ENCODE measurements at regions not wholly inside any gene's neighbourhood (a gene's known extent, or its start where the extent isn't known, plus 50 kb on each side); places are given as distances from the start of the nearest gene placed in this dataset.

DNA sequence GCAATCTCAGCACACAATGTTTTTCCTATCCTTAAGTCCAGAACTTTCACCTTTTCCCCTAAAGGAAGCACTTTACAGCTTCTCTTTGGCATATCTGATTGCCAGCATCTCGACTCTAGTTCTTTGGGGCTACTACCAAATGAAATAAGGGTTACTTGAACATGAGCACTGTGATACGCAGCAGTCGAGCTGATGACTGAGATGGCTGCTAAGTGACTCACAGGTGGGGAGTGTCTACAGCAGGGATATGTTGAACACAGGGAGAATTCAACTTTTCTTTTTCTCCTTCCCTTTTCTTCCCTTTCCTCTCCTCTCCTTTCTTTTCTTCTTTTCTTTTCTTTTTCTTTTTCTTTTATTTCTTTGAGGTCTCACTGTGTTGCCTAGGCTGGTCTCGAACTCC lies 334.8 kb downstream of the MAF start:
- Mint-ChIP-seq H3K9me3 (ENCODE audit: unreplicated experiment) (peaks cover 2% of the 10 kb centered on the region), H3K27ac (ENCODE audit: unreplicated experiment) (no peak overlapping the region), H3K27me3 (ENCODE audit: unreplicated experiment) (no peaks in the 10 kb centered on the region), H3K4me1 (ENCODE audit: low read depth, unreplicated experiment) (peaks cover 2% of the 10 kb centered on the region), H3K4me3 (ENCODE audit: unreplicated experiment) (no peak overlapping the region), H3K36me3 (ENCODE audit: unreplicated experiment) (no peaks in the 10 kb centered on the region)
- TF ChIP-seq, protein P1, sequence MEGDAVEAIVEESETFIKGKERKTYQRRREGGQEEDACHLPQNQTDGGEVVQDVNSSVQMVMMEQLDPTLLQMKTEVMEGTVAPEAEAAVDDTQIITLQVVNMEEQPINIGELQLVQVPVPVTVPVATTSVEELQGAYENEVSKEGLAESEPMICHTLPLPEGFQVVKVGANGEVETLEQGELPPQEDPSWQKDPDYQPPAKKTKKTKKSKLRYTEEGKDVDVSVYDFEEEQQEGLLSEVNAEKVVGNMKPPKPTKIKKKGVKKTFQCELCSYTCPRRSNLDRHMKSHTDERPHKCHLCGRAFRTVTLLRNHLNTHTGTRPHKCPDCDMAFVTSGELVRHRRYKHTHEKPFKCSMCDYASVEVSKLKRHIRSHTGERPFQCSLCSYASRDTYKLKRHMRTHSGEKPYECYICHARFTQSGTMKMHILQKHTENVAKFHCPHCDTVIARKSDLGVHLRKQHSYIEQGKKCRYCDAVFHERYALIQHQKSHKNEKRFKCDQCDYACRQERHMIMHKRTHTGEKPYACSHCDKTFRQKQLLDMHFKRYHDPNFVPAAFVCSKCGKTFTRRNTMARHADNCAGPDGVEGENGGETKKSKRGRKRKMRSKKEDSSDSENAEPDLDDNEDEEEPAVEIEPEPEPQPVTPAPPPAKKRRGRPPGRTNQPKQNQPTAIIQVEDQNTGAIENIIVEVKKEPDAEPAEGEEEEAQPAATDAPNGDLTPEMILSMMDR (IDR thresholded peaks at IDR 0.05; ENCODE audit: partially characterized antibody, unreplicated experiment) = no peak
- no peak for DNase-seq

DNA sequence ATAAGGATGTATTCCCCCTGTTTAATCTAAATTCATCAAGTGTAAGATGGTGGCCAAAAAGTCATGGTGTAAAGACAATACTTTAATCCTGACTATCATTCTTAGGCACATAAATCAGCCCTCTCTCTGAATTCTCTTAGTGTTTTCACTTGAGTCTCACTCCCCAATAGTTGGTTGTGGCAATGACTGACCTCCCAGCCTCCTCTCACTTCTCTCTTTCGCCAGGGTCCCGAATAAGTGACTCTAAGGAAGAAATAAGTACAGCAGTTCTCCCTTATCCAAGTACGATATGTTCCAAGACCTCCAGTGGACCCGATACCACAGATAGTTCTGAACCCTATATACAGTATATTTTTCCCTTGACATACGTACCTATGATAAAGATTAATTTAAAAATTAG lies 335.3 kb downstream of the MAF start:
- peaks cover 2% of the 10 kb centered on the region for H3K4me1 Mint-ChIP-seq (ENCODE audit: low read depth, unreplicated experiment)
- TF ChIP-seq, protein P1 (IDR thresholded peaks at IDR 0.05; ENCODE audit: partially characterized antibody, unreplicated experiment) = no peak

DNA sequence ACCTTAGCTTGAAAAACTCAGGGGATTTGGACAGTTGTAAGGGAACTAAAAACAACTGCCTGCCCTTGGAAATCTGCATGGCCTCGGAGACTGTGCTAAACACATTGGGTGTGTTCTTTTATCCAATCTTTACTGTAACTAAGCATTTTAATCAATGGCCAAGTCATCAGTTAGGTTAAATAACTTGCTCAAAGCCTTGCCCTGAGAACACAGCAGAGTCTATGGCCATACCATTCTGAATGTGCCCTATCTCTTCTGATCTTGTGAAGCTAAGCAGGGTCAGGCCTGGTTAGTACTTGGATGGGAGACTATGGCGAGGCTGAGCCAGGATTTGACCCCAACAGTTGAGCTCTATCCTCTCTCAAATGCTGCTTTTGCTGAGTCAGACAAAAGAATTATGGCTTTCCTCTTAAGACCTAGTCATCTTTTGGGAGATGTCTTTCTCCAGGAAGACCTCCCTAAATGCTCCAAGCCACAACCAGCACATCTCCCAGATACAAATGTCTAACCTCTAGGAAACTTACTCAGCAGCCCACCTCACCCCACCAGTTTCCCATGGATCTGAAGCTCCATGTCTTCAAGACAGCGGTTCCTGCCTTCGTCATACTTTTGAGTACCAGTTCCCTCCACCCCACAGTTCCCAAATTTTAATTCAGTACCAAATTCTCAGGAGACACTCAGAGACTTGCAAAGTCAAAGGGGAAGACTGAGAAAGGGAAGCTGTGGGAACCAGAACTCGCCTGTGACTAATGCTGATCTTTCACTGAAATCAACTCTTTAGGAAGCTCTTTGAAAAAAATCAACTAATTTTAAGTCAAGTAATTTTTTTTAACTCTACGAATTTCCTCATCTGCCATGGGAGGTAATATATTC lies 336.1 kb downstream of the MAF start:
- H3K9me3 Mint-ChIP-seq (ENCODE audit: unreplicated experiment) = peaks cover 3% of the 10 kb centered on the region
- H3K27me3 Mint-ChIP-seq (ENCODE audit: unreplicated experiment) = no peaks in the 10 kb centered on the region
- TF ChIP-seq, protein P1 (IDR thresholded peaks at IDR 0.05; ENCODE audit: partially characterized antibody, unreplicated experiment) = no peak
- DNase-seq = no peak
- no peak overlapping the region for H3K27ac Mint-ChIP-seq (ENCODE audit: unreplicated experiment)
- H3K36me3 Mint-ChIP-seq (ENCODE audit: unreplicated experiment) = no peaks in the 10 kb centered on the region
- H3K4me3 Mint-ChIP-seq (ENCODE audit: unreplicated experiment) = no peak overlapping the region
- H3K4me1 Mint-ChIP-seq (ENCODE audit: low read depth, unreplicated experiment) = peaks cover 2% of the 10 kb centered on the region

More for the DNA sequence above, 335.3 kb downstream of the MAF start:
- no peak for DNase-seq
- Mint-ChIP-seq H3K27me3 (ENCODE audit: unreplicated experiment) (no peaks in the 10 kb centered on the region), H3K4me3 (ENCODE audit: unreplicated experiment) (no peak overlapping the region), H3K36me3 (ENCODE audit: unreplicated experiment) (no peaks in the 10 kb centered on the region), H3K9me3 (ENCODE audit: unreplicated experiment) (peaks cover 3% of the 10 kb centered on the region), H3K27ac (ENCODE audit: unreplicated experiment) (no peak overlapping the region)

DNA sequence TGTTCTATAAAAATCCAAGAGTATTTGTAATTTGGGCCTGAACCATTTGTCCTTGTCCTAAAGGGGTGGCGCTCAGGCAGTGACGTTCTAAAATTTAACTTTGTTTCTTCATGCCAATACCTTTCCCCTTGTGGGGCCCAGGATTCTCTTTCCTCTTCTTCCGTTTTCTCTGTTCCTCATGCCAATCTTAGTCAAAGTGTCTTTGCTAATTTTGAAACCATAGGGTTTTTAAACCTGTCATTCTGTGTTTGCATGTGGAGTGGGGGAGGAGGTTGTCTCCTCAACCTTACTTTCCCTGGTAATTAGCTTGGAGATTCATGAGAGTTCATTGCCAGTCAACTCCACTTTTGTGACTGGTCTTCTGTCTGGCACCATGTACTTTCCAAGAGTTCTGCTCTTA lies 337.1 kb downstream of the MAF start:
- Mint-ChIP-seq H3K27ac (ENCODE audit: unreplicated experiment) (no peak overlapping the region), H3K4me1 (ENCODE audit: low read depth, unreplicated experiment) (peaks cover 2% of the 10 kb centered on the region), H3K9me3 (ENCODE audit: unreplicated experiment) (peaks cover 3% of the 10 kb centered on the region), H3K36me3 (ENCODE audit: unreplicated experiment) (no peaks in the 10 kb centered on the region), H3K27me3 (ENCODE audit: unreplicated experiment) (no peaks in the 10 kb centered on the region), H3K4me3 (ENCODE audit: unreplicated experiment) (no peak overlapping the region)
- no peak for DNase-seq
- TF ChIP-seq, protein P1 (IDR thresholded peaks at IDR 0.05; ENCODE audit: partially characterized antibody, unreplicated experiment) = no peak

Data from glutamatergic neuron (in vitro differentiated cells).